ENCODE measurements at regions not wholly inside any gene's neighbourhood (a gene's known extent, or its start where the extent isn't known, plus 50 kb on each side); places are given as distances from the start of the nearest gene placed in this dataset.

GRCh38 chr3:59245300-59245858 lies 195.6 kb upstream of the CFAP20DC start:
- Histone ChIP-seq H3K9me3 (ENCODE audit: low read length) (no peaks in the 10 kb centered on the region), H3K36me3 (ENCODE audit: insufficient read depth, low read length) (no peaks in the 10 kb centered on the region), H3K27ac (ENCODE audit: low read length) (no peak overlapping the region), H3K79me2 (replicated peaks; ENCODE audit: insufficient read depth, low read length) (no peaks in the 10 kb centered on the region), H3F3A (ENCODE audit: insufficient read depth, low read length, poor library complexity, severe bottlenecking) (no peaks in the 10 kb centered on the region), H3K27me3 (ENCODE audit: insufficient read depth, low read depth, low read length) (no peaks in the 10 kb centered on the region), H4K20me1 (ENCODE audit: insufficient read depth) (no peaks in the 10 kb centered on the region), H3K4me3 (ENCODE audit: low read length) (no peak overlapping the region), H2AFZ (ENCODE audit: low read depth, low read length) (no peak overlapping the region), H3K9ac (ENCODE audit: low read length) (no peak overlapping the region), H3K4me2 (ENCODE audit: low read length) (no peak overlapping the region), H3K9me2 (ENCODE audit: insufficient read depth, low read length) (no peaks in the 10 kb centered on the region)
- TF ChIP-seq TAF1 (IDR thresholded peaks at IDR 0.05; ENCODE audit: low read depth) (no peak), MXI1 (conservative IDR thresholded peaks at IDR 0.05; ENCODE audit: poor library complexity, severe bottlenecking) (no peak), SMC3 (conservative IDR thresholded peaks at IDR 0.05; ENCODE audit: poor library complexity) (no peak), EZH2 (IDR thresholded peaks at IDR 0.05; ENCODE audit: borderline replicate concordance, insufficient read depth, low read length, poor library complexity, severe bottlenecking) (no peak), EP300 (conservative IDR thresholded peaks at IDR 0.05; ENCODE audit: poor library complexity, severe bottlenecking) (no peak), REST (IDR thresholded peaks at IDR 0.05; ENCODE audit: borderline replicate concordance) (no peak), POLR2AphosphoS5 (IDR thresholded peaks at IDR 0.05) (no peak), CTCF (IDR thresholded peaks at IDR 0.05; ENCODE audit: poor library complexity, severe bottlenecking) (no peak), RAD21 (conservative IDR thresholded peaks at IDR 0.05) (no peak)

- H3K79me2 ChIP-seq (replicated peaks; ENCODE audit: insufficient read depth, low read length), result no peaks in the 10 kb centered on the region
- no peaks in the 10 kb centered on the region for H3F3A ChIP-seq (ENCODE audit: insufficient read depth, low read length, poor library complexity, severe bottlenecking)
- H3K4me3 ChIP-seq (ENCODE audit: low read length), result no peak overlapping the region
- H3K27me3 ChIP-seq (ENCODE audit: insufficient read depth, low read depth, low read length), result no peaks in the 10 kb centered on the region
- no peaks in the 10 kb centered on the region for H3K9me3 ChIP-seq (ENCODE audit: low read length)
- H3K27ac ChIP-seq (ENCODE audit: low read length), result no peak overlapping the region
- no peaks in the 10 kb centered on the region for H3K36me3 ChIP-seq (ENCODE audit: insufficient read depth, low read length)
- no peak overlapping the region for H2AFZ ChIP-seq (ENCODE audit: low read depth, low read length)
- H3K4me2 ChIP-seq (ENCODE audit: low read length), result no peak overlapping the region
- no peak overlapping the region for H3K9ac ChIP-seq (ENCODE audit: low read length)
- no peaks in the 10 kb centered on the region for H3K9me2 ChIP-seq (ENCODE audit: insufficient read depth, low read length)
- H4K20me1 ChIP-seq (ENCODE audit: insufficient read depth), result no peaks in the 10 kb centered on the region
- TF ChIP-seq POLR2AphosphoS5 (IDR thresholded peaks at IDR 0.05), result no peak
- no peak for TF ChIP-seq EZH2 (IDR thresholded peaks at IDR 0.05; ENCODE audit: borderline replicate concordance, insufficient read depth, low read length, poor library complexity, severe bottlenecking)
- no peak for TF ChIP-seq TAF1 (IDR thresholded peaks at IDR 0.05; ENCODE audit: low read depth)
- TF ChIP-seq REST (IDR thresholded peaks at IDR 0.05; ENCODE audit: borderline replicate concordance), result no peak
- no peak for TF ChIP-seq RAD21 (conservative IDR thresholded peaks at IDR 0.05)
- TF ChIP-seq SMC3 (conservative IDR thresholded peaks at IDR 0.05; ENCODE audit: poor library complexity), result no peak
- no peak for TF ChIP-seq EP300 (conservative IDR thresholded peaks at IDR 0.05; ENCODE audit: poor library complexity, severe bottlenecking)
- no peak for TF ChIP-seq MXI1 (conservative IDR thresholded peaks at IDR 0.05; ENCODE audit: poor library complexity, severe bottlenecking)
- TF ChIP-seq CTCF (IDR thresholded peaks at IDR 0.05; ENCODE audit: poor library complexity, severe bottlenecking), result no peak
Measured at GRCh38 chr3:59244343-59244742, 194.5 kb upstream of the CFAP20DC start.

Data from neural cell (in vitro differentiated cells).